ENCODE measurements at regions not wholly inside any gene's neighbourhood (a gene's known extent, or its start where the extent isn't known, plus 50 kb on each side); places are given as distances from the start of the nearest gene placed in this dataset.

DNA sequence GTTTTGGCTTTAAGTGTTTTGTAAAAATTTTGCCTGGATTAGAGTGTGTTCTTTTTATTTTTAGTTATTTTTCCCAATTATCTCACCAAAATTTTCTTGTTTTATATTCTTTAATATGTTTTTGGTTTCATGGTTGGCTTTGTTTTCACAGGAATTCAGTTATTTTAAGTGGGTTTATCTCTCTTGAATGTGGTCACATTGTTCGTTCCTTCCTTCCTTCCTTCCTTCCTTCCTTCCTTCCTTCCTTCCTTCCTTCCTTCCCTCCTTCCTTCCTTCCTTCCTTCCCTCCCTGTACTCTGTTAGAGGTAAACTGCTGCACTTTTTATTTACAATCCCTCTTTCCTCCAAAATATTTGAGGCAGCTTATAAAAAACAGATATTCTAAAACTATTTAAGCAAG is 672.9 kb upstream of the CITED2 start:
- TF ChIP-seq POLR2A (IDR thresholded peaks at IDR 0.05; ENCODE audit: extremely low read depth, insufficient read length): no peak
- TF ChIP-seq, protein P1, sequence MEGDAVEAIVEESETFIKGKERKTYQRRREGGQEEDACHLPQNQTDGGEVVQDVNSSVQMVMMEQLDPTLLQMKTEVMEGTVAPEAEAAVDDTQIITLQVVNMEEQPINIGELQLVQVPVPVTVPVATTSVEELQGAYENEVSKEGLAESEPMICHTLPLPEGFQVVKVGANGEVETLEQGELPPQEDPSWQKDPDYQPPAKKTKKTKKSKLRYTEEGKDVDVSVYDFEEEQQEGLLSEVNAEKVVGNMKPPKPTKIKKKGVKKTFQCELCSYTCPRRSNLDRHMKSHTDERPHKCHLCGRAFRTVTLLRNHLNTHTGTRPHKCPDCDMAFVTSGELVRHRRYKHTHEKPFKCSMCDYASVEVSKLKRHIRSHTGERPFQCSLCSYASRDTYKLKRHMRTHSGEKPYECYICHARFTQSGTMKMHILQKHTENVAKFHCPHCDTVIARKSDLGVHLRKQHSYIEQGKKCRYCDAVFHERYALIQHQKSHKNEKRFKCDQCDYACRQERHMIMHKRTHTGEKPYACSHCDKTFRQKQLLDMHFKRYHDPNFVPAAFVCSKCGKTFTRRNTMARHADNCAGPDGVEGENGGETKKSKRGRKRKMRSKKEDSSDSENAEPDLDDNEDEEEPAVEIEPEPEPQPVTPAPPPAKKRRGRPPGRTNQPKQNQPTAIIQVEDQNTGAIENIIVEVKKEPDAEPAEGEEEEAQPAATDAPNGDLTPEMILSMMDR (IDR thresholded peaks at IDR 0.05; ENCODE audit: low read depth, low read length): no peak
- TF ChIP-seq, protein P2, sequence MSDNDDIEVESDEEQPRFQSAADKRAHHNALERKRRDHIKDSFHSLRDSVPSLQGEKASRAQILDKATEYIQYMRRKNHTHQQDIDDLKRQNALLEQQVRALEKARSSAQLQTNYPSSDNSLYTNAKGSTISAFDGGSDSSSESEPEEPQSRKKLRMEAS (IDR thresholded peaks at IDR 0.05; ENCODE audit: low read depth, low read length): no peak
